Left hindlimb (tissue), 1 donor: ENCODE measurements at regions not wholly inside any gene's neighbourhood (a gene's known extent, or its start where the extent isn't known, plus 50 kb on each side); places are given as distances from the start of the nearest gene placed in this dataset.

ENCODE experiments used
- DNase-seq: peaks from one replicate; pipeline ENCODE4 v3.0.0-alpha.2; 2018

- no peak for DNase-seq
Measured at GRCh38 chr16:17847234-17847795, 376.6 kb upstream of the XYLT1 start.

- no peak for DNase-seq
Measured at GRCh38 chr16:17846030-17846429, 375.3 kb upstream of the XYLT1 start.

GRCh38 chr16:17845031-17845430 lies 374.3 kb upstream of the XYLT1 start:
- no peak for DNase-seq

GRCh38 chr16:17843905-17844304 lies 373.1 kb upstream of the XYLT1 start:
- no peak for DNase-seq

- DNase-seq = no peak
Measured at GRCh38 chr16:17839907-17840306, 369.1 kb upstream of the XYLT1 start.

GRCh38 chr16:17839272-17839671 lies 368.5 kb upstream of the XYLT1 start:
- no peak for DNase-seq

- no peak for DNase-seq
Measured at GRCh38 chr16:17836868-17837602, 366.3 kb upstream of the XYLT1 start.

- DNase-seq = no peak
Measured at GRCh38 chr16:17835118-17835876, 364.5 kb upstream of the XYLT1 start.

GRCh38 chr16:17832738-17833137 lies 362.0 kb upstream of the XYLT1 start:
- DNase-seq = no peak

- no peak for DNase-seq
Measured at GRCh38 chr16:17831330-17831729, 360.6 kb upstream of the XYLT1 start.

GRCh38 chr16:17830651-17831050 lies 359.9 kb upstream of the XYLT1 start:
- no peak for DNase-seq

GRCh38 chr16:17829811-17830210 lies 359.1 kb upstream of the XYLT1 start:
- no peak for DNase-seq

GRCh38 chr16:17828012-17828411 lies 357.3 kb upstream of the XYLT1 start:
- DNase-seq = no peak

GRCh38 chr16:17827313-17827712 lies 356.6 kb upstream of the XYLT1 start:
- DNase-seq = no peak

- no peak for DNase-seq
Measured at GRCh38 chr16:17817943-17818342, 347.2 kb upstream of the XYLT1 start.

- DNase-seq = no peak
Measured at GRCh38 chr16:17817260-17817659, 346.5 kb upstream of the XYLT1 start.

GRCh38 chr16:17812771-17813170 lies 342.0 kb upstream of the XYLT1 start:
- no peak for DNase-seq

- no peak for DNase-seq
Measured at GRCh38 chr16:17804857-17805256, 334.1 kb upstream of the XYLT1 start.

GRCh38 chr16:17803625-17804410 lies 333.1 kb upstream of the XYLT1 start:
- DNase-seq = no peak

GRCh38 chr16:17802571-17802970 lies 331.8 kb upstream of the XYLT1 start:
- DNase-seq = no peak

GRCh38 chr16:17801068-17801467 lies 330.3 kb upstream of the XYLT1 start:
- no peak for DNase-seq

GRCh38 chr16:17798716-17799115 lies 328.0 kb upstream of the XYLT1 start:
- DNase-seq = no peak

- DNase-seq = no peak
Measured at GRCh38 chr16:17793354-17793753, 322.6 kb upstream of the XYLT1 start.
